Parathyroid adenoma (tissue), 2 donors: ENCODE measurements at regions not wholly inside any gene's neighbourhood (a gene's known extent, or its start where the extent isn't known, plus 50 kb on each side); places are given as distances from the start of the nearest gene placed in this dataset.

Source experiments
- H2AFZ ChIP-seq: fragments of 300-600 bp; sonication (generic); one replicate; pipeline ENCODE4 v1.7.0; 2017; ENCODE audit warnings: antibody characterized with exemption, mild to moderate bottlenecking
- H3K27ac ChIP-seq: fragments of 300-600 bp; sonication (generic); one replicate; pipeline ENCODE4 v1.7.0; 2017
- H3K27me3 ChIP-seq: fragments of 300-600 bp; sonication (generic); one replicate; pipeline ENCODE4 v1.7.0; 2017; ENCODE audit warnings: low read length; ENCODE audit not compliant: control insufficient read depth, insufficient read depth
- H3K36me3 ChIP-seq: fragments of 300-600 bp; sonication (generic); one replicate; pipeline ENCODE4 v1.7.0; 2017; ENCODE audit warnings: low read length; ENCODE audit not compliant: control insufficient read depth, insufficient read depth
- H3K4me1 ChIP-seq: fragments of 300-600 bp; sonication (generic); one replicate; pipeline ENCODE4 v1.7.0; 2017; ENCODE audit warnings: control low read depth
- H3K4me2 ChIP-seq: fragments of 300-600 bp; sonication (generic); one replicate; pipeline ENCODE4 v1.7.0; 2017; ENCODE audit warnings: low read length
- H3K4me3 ChIP-seq: fragments of 300-600 bp; sonication (generic); one replicate; pipeline ENCODE4 v1.7.0; 2017; ENCODE audit warnings: low read depth, low read length
- H3K79me2 ChIP-seq: fragments of 300-600 bp; sonication (generic); one replicate; pipeline ENCODE4 v1.7.0; 2017; ENCODE audit warnings: control low read depth
- H3K9ac ChIP-seq: fragments of 300-600 bp; sonication (generic); one replicate; pipeline ENCODE4 v1.7.0; 2017; ENCODE audit warnings: mild to moderate bottlenecking
- H3K9me3 ChIP-seq: fragments of 300-600 bp; sonication (generic); one replicate; pipeline ENCODE4 v1.7.0; 2017; ENCODE audit warnings: low read length; ENCODE audit not compliant: control insufficient read depth
- CTCF ChIP-seq: fragments of 300-600 bp; sonication (generic); IDR thresholded peaks from one replicate; pipeline ENCODE4 v1.7.0; 2017; ENCODE audit warnings: antibody characterized with exemption, mild to moderate bottlenecking
- donor health status: primary hyperparathyroidism.

GRCh38 chr15:72967811-72968530 is 84.3 kb upstream of the NEO1 start:
- H3K4me1 ChIP-seq = no peaks in the 10 kb centered on the region

GRCh38 chr15:72967397-72967796 is 84.9 kb upstream of the NEO1 start:
- H3K9ac ChIP-seq = no peak overlapping the region
- H3K27me3 ChIP-seq = no peaks in the 10 kb centered on the region
- H2AFZ ChIP-seq = no peak overlapping the region
- no peaks in the 10 kb centered on the region for H3K79me2 ChIP-seq
- no peaks in the 10 kb centered on the region for H3K36me3 ChIP-seq
- H3K27ac ChIP-seq = no peak overlapping the region
- H3K4me3 ChIP-seq = no peak overlapping the region
- TF ChIP-seq CTCF = no peak
- H3K9me3 ChIP-seq = no peaks in the 10 kb centered on the region
- H3K4me1 ChIP-seq = no peaks in the 10 kb centered on the region
- H3K4me2 ChIP-seq = no peak overlapping the region

More at GRCh38 chr15:72967811-72968530, 84.3 kb upstream of the NEO1 start:
- Histone ChIP-seq H2AFZ (no peak overlapping the region), H3K79me2 (no peaks in the 10 kb centered on the region), H3K9me3 (no peaks in the 10 kb centered on the region), H3K9ac (no peak overlapping the region), H3K4me2 (no peak overlapping the region), H3K27ac (no peak overlapping the region), H3K27me3 (no peaks in the 10 kb centered on the region), H3K4me3 (no peak overlapping the region), H3K36me3 (no peaks in the 10 kb centered on the region)
- TF ChIP-seq CTCF = no peak

GRCh38 chr15:72966641-72967040 is 85.6 kb upstream of the NEO1 start:
- no peak overlapping the region for H2AFZ ChIP-seq
- no peaks in the 10 kb centered on the region for H3K9me3 ChIP-seq
- no peaks in the 10 kb centered on the region for H3K36me3 ChIP-seq
- no peak overlapping the region for H3K9ac ChIP-seq
- no peak overlapping the region for H3K27ac ChIP-seq
- H3K4me1 ChIP-seq = no peaks in the 10 kb centered on the region
- H3K4me3 ChIP-seq = no peak overlapping the region
- H3K27me3 ChIP-seq = no peaks in the 10 kb centered on the region
- H3K4me2 ChIP-seq = no peak overlapping the region
- H3K79me2 ChIP-seq = no peaks in the 10 kb centered on the region
- no peak for TF ChIP-seq CTCF

- H3K9ac ChIP-seq = no peak overlapping the region
- H3K4me2 ChIP-seq = no peak overlapping the region
- no peaks in the 10 kb centered on the region for H3K9me3 ChIP-seq
- no peak overlapping the region for H3K27ac ChIP-seq
- no peak overlapping the region for H2AFZ ChIP-seq
- H3K27me3 ChIP-seq = no peaks in the 10 kb centered on the region
- H3K79me2 ChIP-seq = no peaks in the 10 kb centered on the region
- H3K4me1 ChIP-seq = no peaks in the 10 kb centered on the region
- no peak for TF ChIP-seq CTCF
- H3K4me3 ChIP-seq = no peak overlapping the region
- H3K36me3 ChIP-seq = no peaks in the 10 kb centered on the region
These were observed 86.6 kb upstream of the NEO1 start for GRCh38 chr15:72965671-72966070.

GRCh38 chr15:72964542-72964941 is 87.7 kb upstream of the NEO1 start:
- Histone ChIP-seq H3K9me3 (no peaks in the 10 kb centered on the region), H3K4me1 (no peaks in the 10 kb centered on the region), H3K9ac (no peak overlapping the region), H3K4me2 (no peak overlapping the region), H3K27ac (no peak overlapping the region), H3K36me3 (no peaks in the 10 kb centered on the region), H3K4me3 (no peak overlapping the region), H3K27me3 (no peaks in the 10 kb centered on the region), H3K79me2 (no peaks in the 10 kb centered on the region), H2AFZ (no peak overlapping the region)
- no peak for TF ChIP-seq CTCF
